ENCODE measurements at regions not wholly inside any gene's neighbourhood (a gene's known extent, or its start where the extent isn't known, plus 50 kb on each side); places are given as distances from the start of the nearest gene placed in this dataset. TPM values are rescaled to one million over a fixed set of nuclear protein-coding genes. Genes with fewer than 3 reads are reported as not detected.

Small RNA genes in the stretch of these regions (small RNA-seq; reads per million reads assigned to genes)
- not detected for gene RN7SL428P (ENCODE audit: low replicate concordance)
